ENCODE measurements at regions not wholly inside any gene's neighbourhood (a gene's known extent, or its start where the extent isn't known, plus 50 kb on each side); places are given as distances from the start of the nearest gene placed in this dataset.
A peak's percentile ranks its signal among the peaks of the same experiment; 100 is the strongest.

- DNase-seq, result no peak
Measured at GRCh38 chr7:42858570-42858969, 53.3 kb downstream of the C7orf25 start.

- DNase-seq, result no peak
Measured at GRCh38 chr7:42856605-42856987, 55.3 kb downstream of the C7orf25 start.

GRCh38 chr7:42854571-42855118 is 57.2 kb downstream of the C7orf25 start:
- DNase-seq, result no peak

- DNase-seq, result no peak
Measured at GRCh38 chr7:42852531-42852930, 59.3 kb downstream of the C7orf25 start.

GRCh38 chr7:42843205-42843800 is 68.6 kb downstream of the C7orf25 start:
- peak; percentile 25 for DNase-seq

- DNase-seq, result no peak
Measured at GRCh38 chr7:42834676-42835075, 77.2 kb downstream of the C7orf25 start.

- DNase-seq, result no peak
Measured at GRCh38 chr7:42833411-42833810, 78.5 kb downstream of the C7orf25 start.

- no peak for DNase-seq
Measured at GRCh38 chr7:42832667-42833066, 79.2 kb downstream of the C7orf25 start.

GRCh38 chr7:42831718-42832522 is 80.0 kb downstream of the C7orf25 start:
- no peak for DNase-seq

GRCh38 chr7:42831006-42831717 is 80.7 kb downstream of the C7orf25 start:
- no peak for DNase-seq

- no peak for DNase-seq
Measured at GRCh38 chr7:42812779-42813178, 99.1 kb downstream of the C7orf25 start.

GRCh38 chr7:42805601-42806000 is 106.3 kb downstream of the C7orf25 start:
- no peak for DNase-seq

- no peak for DNase-seq
Measured at GRCh38 chr7:42794673-42795072, 117.2 kb downstream of the C7orf25 start.

GRCh38 chr7:42792841-42793240 is 119.0 kb downstream of the C7orf25 start:
- DNase-seq, result no peak

- DNase-seq, result no peak
Measured at GRCh38 chr7:42790196-42790595, 121.7 kb downstream of the C7orf25 start.

GRCh38 chr7:42774436-42774835 is 137.4 kb downstream of the C7orf25 start:
- no peak for DNase-seq

GRCh38 chr7:42770114-42770513 is 141.8 kb downstream of the C7orf25 start:
- no peak for DNase-seq

- DNase-seq, result no peak
Measured at GRCh38 chr7:42768045-42768444, 143.8 kb downstream of the C7orf25 start.

GRCh38 chr7:42766782-42767423 is 145.0 kb downstream of the C7orf25 start:
- DNase-seq, result no peak

GRCh38 chr7:42765931-42766330 is 145.9 kb downstream of the C7orf25 start:
- DNase-seq, result no peak

GRCh38 chr7:42763137-42763551 is 148.7 kb downstream of the C7orf25 start:
- no peak for DNase-seq

GRCh38 chr7:42761486-42761885 is 150.4 kb downstream of the C7orf25 start:
- no peak for DNase-seq

- DNase-seq, result no peak
Measured at GRCh38 chr7:42758124-42758523, 153.7 kb downstream of the C7orf25 start.

All from NCI-H2171 treated with DMSO at 0.1 percent for 48 hours (cell line).